ENCODE measurements at regions not wholly inside any gene's neighbourhood (a gene's known extent, or its start where the extent isn't known, plus 50 kb on each side); places are given as distances from the start of the nearest gene placed in this dataset.

DNA sequence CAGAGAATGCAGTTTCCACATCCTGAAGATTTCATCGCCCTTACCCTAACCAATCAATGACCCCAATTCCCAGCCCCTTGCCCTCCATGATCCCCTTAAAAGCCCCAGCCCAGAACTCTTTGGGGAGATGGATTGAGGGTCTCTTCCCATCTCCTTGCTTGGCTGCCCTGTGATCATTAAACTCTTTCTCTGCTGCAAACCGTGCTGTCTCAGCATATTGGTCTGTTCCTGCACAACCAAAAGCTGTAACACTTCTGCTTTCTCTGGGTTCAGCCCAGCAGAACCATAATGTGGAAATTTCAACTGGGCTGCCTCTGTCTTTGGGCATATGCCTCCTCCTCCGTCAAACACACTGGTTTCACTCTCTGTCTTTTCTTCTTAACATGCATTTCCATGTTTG is 67.0 kb upstream of the NLRP1 start:
- no peak for DNase-seq (ENCODE audit: low spot score in 2 of 2)
- peaks cover 0 to 36% (median 0%) of the 10 kb centered on the region in 4 donors for H3K9me3 ChIP-seq
- no peak for TF ChIP-seq POLR2A (IDR thresholded peaks at IDR 0.05)
- 59 to 68% methylated on average over 3 of the region's 3 CpGs for WGBS, 2 donors
- no peak overlapping the region for H3K27ac ChIP-seq
- no peaks in the 10 kb centered on the region for H3K27me3 ChIP-seq
- no peak overlapping the region for H3K4me3 ChIP-seq
- H3K36me3 ChIP-seq, result no peaks in the 10 kb centered on the region
- no peaks in the 10 kb centered on the region for H3K4me1 ChIP-seq

DNA sequence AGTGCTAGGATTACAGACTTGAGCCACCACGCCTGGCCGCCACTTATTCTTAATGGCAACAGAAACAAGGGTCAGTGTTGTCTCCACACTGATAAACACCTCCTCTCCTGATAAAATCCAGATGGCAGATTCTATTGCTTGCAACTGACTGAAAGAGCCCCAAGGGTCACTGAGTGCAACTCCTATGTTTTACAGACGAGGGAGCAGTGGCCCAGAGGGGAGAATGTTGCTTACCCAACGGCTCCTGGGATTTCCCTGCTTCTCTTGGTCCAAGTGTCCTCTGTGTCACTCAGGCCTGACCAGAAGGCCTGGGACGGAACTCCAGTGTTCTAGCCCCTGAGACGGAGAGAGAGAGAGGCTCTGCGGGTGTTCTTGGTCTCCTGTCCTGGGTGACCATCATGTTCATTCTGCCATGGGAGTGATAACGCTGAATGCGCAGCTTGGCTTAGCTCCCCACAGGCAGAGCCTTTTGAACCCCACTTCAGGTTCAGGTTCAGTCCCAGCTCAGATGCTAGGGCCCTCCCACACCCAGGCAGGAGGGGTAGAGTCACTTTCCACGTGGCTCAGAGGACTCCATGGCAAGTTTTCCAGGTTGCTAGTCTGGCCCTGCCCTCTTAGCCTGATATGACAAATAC is 77.3 kb upstream of the NLRP1 start:
- Histone ChIP-seq H3K27me3 (no peaks in the 10 kb centered on the region), H3K4me1 (no peaks in the 10 kb centered on the region), H3K9me3 (no peaks in the 10 kb centered on the region), H3K4me3 (no peak overlapping the region), H3K36me3 (no peaks in the 10 kb centered on the region), H3K27ac (no peak overlapping the region)
- WGBS, 2 donors, result 54 to 65% methylated on average over 10 of the region's 10 CpGs
- TF ChIP-seq, protein P1, sequence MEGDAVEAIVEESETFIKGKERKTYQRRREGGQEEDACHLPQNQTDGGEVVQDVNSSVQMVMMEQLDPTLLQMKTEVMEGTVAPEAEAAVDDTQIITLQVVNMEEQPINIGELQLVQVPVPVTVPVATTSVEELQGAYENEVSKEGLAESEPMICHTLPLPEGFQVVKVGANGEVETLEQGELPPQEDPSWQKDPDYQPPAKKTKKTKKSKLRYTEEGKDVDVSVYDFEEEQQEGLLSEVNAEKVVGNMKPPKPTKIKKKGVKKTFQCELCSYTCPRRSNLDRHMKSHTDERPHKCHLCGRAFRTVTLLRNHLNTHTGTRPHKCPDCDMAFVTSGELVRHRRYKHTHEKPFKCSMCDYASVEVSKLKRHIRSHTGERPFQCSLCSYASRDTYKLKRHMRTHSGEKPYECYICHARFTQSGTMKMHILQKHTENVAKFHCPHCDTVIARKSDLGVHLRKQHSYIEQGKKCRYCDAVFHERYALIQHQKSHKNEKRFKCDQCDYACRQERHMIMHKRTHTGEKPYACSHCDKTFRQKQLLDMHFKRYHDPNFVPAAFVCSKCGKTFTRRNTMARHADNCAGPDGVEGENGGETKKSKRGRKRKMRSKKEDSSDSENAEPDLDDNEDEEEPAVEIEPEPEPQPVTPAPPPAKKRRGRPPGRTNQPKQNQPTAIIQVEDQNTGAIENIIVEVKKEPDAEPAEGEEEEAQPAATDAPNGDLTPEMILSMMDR (IDR thresholded peaks at IDR 0.05), result no peak
- TF ChIP-seq EP300 (IDR thresholded peaks at IDR 0.05) (no peak), POLR2A (IDR thresholded peaks at IDR 0.05) (no peak)
- no peak for DNase-seq (ENCODE audit: low spot score in 2 of 2)

DNA sequence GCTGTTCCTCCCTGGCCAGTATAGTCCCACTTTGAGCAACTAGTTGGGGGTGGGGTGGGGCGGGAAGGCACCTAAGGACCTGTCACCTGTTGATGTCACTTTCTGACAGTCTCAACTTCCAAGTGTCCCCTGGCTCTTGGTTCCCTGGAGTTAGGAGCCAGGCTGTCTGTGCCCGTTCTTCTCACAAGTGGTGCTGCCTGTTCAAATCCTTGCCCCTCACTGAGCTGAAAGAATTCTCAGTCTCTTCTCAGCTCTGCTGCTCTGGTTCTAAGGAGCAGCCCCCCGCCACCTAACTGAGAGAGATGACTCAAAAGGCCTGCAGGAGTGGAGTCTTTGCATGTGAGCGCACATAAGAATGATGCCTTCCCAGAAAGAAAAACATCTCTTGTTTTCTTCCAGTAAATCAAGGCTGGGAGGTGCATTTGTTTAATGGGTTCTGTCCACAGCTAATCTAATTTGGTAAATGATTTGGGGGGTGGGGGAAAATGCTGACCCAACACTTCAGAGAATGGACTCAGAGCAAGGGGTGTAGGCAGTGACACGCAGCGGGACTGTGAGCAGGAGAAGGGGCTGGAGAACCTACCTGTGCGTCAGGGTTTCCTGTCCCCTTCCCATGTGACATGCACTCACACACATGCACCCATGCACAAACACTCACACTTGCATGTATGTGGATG is 78.2 kb upstream of the NLRP1 start:
- H3K4me1 ChIP-seq, result no peaks in the 10 kb centered on the region
- TF ChIP-seq EP300 (IDR thresholded peaks at IDR 0.05), result no peak
- TF ChIP-seq, protein P1 (IDR thresholded peaks at IDR 0.05), result no peak
- TF ChIP-seq POLR2A (IDR thresholded peaks at IDR 0.05), result no peak
- 69 to 72% methylated on average over 7 of the region's 7 CpGs for WGBS, 2 donors
- H3K36me3 ChIP-seq, result no peaks in the 10 kb centered on the region
- no peaks in the 10 kb centered on the region for H3K27me3 ChIP-seq
- no peak for DNase-seq (ENCODE audit: low spot score in 2 of 2)
- H3K9me3 ChIP-seq, result no peaks in the 10 kb centered on the region
- no peak overlapping the region for H3K4me3 ChIP-seq
- no peak overlapping the region for H3K27ac ChIP-seq

DNA sequence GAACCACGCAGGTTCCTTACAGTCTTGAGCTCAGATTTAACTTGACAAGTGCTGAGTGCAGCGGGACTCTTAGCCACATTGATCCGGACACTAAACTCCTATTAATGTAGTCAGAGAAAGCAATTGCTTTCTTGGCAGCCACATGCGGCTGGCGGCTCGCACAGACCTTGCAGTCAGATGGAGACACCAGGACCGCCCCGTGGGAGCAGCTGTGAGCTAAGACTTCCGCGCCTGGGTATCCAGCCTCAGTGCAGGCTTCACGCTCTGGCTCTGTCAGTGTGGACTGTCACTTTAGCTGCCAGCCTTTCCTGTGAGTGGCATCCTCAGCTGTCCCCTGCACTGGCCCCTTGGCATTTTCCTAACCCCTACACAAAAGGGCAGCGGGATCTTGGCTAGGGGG is 80.9 kb upstream of the NLRP1 start:
- H3K9me3 ChIP-seq, result no peaks in the 10 kb centered on the region
- 40 to 51% methylated on average over 9 to 12 of the region's 12 CpGs for WGBS, 2 donors
- TF ChIP-seq EP300 (IDR thresholded peaks at IDR 0.05) (no peak), POLR2A (IDR thresholded peaks at IDR 0.05) (no peak)
- TF ChIP-seq, protein P1 (IDR thresholded peaks at IDR 0.05), result no peak

DNA sequence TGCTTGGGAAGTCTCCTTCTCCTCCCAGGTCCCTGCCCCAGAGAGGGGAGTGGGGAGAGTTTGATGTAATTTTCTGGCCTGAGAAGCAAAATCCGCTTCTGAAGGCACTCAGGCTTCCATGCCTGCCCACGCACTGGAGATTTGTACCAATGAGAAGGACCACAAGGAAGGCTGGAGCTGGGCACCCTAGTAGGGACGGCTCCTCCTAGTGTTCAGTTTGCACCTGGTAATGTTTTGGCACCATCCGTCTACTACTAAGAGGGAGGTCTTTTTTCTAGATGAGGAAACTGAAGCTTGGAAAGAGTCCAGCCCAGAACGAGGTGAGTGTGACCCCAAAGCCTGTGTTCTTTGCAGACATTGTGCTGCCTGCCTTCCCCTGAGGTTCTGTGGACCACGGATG is 83.6 kb upstream of the NLRP1 start:
- no peak for DNase-seq (ENCODE audit: low spot score in 2 of 2)
- Histone ChIP-seq H3K4me1 (no peaks in the 10 kb centered on the region), H3K27ac (no peak overlapping the region), H3K27me3 (no peaks in the 10 kb centered on the region), H3K9me3 (no peaks in the 10 kb centered on the region), H3K36me3 (no peaks in the 10 kb centered on the region), H3K4me3 (no peak overlapping the region)
- TF ChIP-seq, protein P1 (IDR thresholded peaks at IDR 0.05), result no peak
- TF ChIP-seq EP300 (IDR thresholded peaks at IDR 0.05), result no peak
- no peak for TF ChIP-seq POLR2A (IDR thresholded peaks at IDR 0.05)
- 43 to 62% methylated on average over 6 of the region's 6 CpGs for WGBS, 2 donors

More for the DNA sequence above, 80.9 kb upstream of the NLRP1 start:
- Histone ChIP-seq H3K27ac (no peak overlapping the region), H3K36me3 (no peaks in the 10 kb centered on the region), H3K27me3 (no peaks in the 10 kb centered on the region), H3K4me1 (no peaks in the 10 kb centered on the region), H3K4me3 (no peak overlapping the region)
- no peak for DNase-seq (ENCODE audit: low spot score in 2 of 2)

All from tibial nerve (tissue), 4 donors.